ENCODE measurements at regions not wholly inside any gene's neighbourhood (a gene's known extent, or its start where the extent isn't known, plus 50 kb on each side); places are given as distances from the start of the nearest gene placed in this dataset.
A peak's percentile ranks its signal among the peaks of the same experiment; 100 is the strongest.
"Not testable (repeated sequence)": the region's sequence is repeated elsewhere in the genome, so short reads cannot be mapped to it uniquely, and the experiment has no call there.

DNA sequence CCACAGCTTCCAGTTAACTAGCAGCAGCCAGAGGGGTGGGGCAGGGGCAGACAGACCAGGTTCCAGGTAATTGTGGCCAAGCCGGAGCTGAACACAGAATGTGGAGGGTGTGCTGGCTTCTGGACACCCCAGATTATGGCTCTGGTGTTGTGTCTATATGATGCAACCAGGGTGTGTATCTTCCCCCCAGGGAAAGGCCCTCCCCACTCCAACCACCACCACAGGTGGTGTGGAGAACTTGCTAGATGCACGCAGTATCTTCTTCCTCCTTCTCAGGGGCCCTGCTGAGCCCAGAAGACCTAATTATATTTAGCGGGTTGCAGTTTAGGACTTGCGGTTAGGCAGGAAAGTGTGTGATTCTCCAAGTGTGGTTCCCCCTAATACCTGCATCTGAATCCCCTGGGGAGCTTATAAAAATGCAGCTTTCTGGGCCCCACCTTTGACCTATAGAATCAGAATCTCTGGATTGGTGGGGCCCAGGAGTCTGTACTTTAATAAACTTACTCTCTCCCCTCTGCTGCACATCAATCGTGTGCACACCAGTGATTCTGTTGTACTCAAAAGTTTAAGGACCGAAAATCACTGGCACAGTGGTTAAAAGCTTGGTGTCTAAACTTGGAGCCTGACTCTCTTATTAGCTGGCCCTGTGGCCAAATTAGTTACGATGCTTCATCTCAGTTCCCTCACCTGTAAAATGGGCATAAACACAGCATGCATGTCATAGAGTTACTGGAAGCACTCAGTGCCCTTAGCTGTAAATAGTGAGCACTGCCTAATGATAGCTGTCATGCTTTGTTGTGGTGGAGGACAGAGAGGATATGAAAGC, 379.1 kb upstream of the PROK2 start:
- WGBS (ENCODE audit: insufficient coverage), result 94% methylated on average over 2 of the region's 7 CpGs
- no peak for DNase-seq
- Histone ChIP-seq H3K4me1 (ENCODE audit: control insufficient read depth, insufficient read depth, low read length) (peaks cover 5% of the 10 kb centered on the region), H3K9me3 (replicated peaks; ENCODE audit: control insufficient read depth, low read depth, low read length) (no peaks in the 10 kb centered on the region), H3K27ac (ENCODE audit: low read length) (no peak overlapping the region), H3K27me3 (ENCODE audit: control insufficient read depth, insufficient read depth, low read length) (no peaks in the 10 kb centered on the region), H3K36me3 (ENCODE audit: control insufficient read depth, insufficient read depth, low read length) (no peaks in the 10 kb centered on the region), H3K4me3 (ENCODE audit: low read length) (no peak overlapping the region)

DNA sequence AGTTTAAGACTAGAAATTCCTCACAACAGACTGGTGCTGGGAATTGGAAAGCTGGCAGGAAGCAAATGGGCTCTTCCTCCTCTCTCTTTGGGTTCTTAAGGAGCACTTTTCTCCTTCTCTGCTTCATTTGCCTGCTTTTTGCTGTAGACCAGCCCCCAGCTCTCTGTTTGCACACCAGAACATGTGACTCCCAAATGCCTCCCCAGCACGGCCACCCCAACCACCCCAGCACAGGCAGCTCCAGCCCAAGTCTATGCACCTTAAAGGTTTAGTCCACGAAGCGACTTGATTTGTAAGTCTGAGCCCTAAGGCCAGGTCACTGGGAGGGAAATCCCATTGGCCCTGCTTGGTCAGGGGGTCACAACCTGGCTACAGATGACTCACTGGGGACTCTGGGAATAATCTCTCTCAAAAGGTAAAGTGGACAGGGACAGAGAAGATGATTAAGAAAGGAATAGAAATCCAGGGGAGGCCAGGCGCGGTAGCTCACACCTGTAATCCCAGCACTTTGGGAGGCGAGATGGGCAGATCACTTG, 377.8 kb upstream of the PROK2 start:
- no peaks in the 10 kb centered on the region for H3K36me3 ChIP-seq (ENCODE audit: control insufficient read depth, insufficient read depth, low read length)
- no peak overlapping the region for H3K4me3 ChIP-seq (ENCODE audit: low read length)
- no peak for DNase-seq
- 94% methylated on average over 4 of the region's 6 CpGs for WGBS (ENCODE audit: insufficient coverage)
- no peaks in the 10 kb centered on the region for H3K9me3 ChIP-seq (replicated peaks; ENCODE audit: control insufficient read depth, low read depth, low read length)
- H3K27me3 ChIP-seq (ENCODE audit: control insufficient read depth, insufficient read depth, low read length), result peaks cover 2% of the 10 kb centered on the region
- no peak overlapping the region for H3K27ac ChIP-seq (ENCODE audit: low read length)
- peaks cover 5% of the 10 kb centered on the region for H3K4me1 ChIP-seq (ENCODE audit: control insufficient read depth, insufficient read depth, low read length)

GRCh38 chr3:72161881-72162595, 377.1 kb upstream of the PROK2 start:
- 26% methylated on average over 10 of the region's 13 CpGs for WGBS (ENCODE audit: insufficient coverage)
- no peaks in the 10 kb centered on the region for H3K36me3 ChIP-seq (ENCODE audit: control insufficient read depth, insufficient read depth, low read length)
- DNase-seq, result no peak
- no peak overlapping the region for H3K27ac ChIP-seq (ENCODE audit: low read length)
- no peaks in the 10 kb centered on the region for H3K9me3 ChIP-seq (replicated peaks; ENCODE audit: control insufficient read depth, low read depth, low read length)
- H3K4me1 ChIP-seq (ENCODE audit: control insufficient read depth, insufficient read depth, low read length), result peaks cover 5% of the 10 kb centered on the region
- H3K4me3 ChIP-seq (ENCODE audit: low read length), result no peak overlapping the region
- H3K27me3 ChIP-seq (ENCODE audit: control insufficient read depth, insufficient read depth, low read length), result peaks cover 2% of the 10 kb centered on the region

DNA sequence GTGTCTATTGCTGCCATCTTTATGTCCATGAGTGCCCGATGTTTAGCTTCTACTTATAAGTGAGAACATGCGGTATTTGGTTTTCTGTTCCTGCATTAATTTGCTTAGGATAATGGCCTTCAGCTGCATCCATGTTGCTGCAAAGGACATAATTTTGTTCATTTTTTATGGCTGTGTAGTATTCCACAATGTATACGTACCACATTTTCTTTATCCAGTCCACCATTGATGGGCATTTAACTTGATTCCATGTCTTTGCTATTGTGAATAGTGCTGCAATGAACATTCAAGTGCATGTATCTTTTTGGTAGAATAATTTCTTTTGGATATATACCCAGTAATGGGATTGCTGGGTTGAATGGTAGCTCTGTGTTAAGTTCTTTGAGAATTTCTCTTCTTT, 376.3 kb upstream of the PROK2 start:
- H3K9me3 ChIP-seq (replicated peaks; ENCODE audit: control insufficient read depth, low read depth, low read length); H3K27ac ChIP-seq (ENCODE audit: low read length); H3K27me3 ChIP-seq (ENCODE audit: control insufficient read depth, insufficient read depth, low read length); DNase-seq; H3K36me3 ChIP-seq (ENCODE audit: control insufficient read depth, insufficient read depth, low read length); H3K4me3 ChIP-seq (ENCODE audit: low read length); H3K4me1 ChIP-seq (ENCODE audit: control insufficient read depth, insufficient read depth, low read length): not testable (repeated sequence)
- no CpG with 5 or more reads among the region's 3 CpGs for WGBS (ENCODE audit: insufficient coverage)

DNA sequence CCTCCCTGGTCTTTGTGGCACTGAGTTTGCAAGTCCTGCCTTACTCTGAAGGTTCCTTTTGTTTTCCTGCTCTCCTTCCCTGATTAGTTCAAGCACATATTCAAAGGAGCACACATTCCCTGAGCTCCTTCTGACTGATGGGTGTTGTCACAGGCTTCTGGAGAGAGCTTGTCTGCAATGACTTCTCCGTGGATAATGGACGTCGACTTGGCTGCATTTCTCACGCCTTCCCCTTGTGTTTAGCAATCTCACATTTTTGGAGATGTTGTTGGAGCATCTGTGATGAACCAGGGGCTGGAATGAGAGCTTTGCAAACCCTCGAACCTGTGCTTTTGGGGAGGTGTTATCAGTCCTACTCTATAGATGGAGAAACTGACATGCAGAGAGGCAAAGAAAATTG, 375.4 kb upstream of the PROK2 start:
- 58% methylated on average over 4 of the region's 5 CpGs for WGBS (ENCODE audit: insufficient coverage)
- Histone ChIP-seq H3K4me3 (ENCODE audit: low read length) (no peak overlapping the region), H3K27me3 (ENCODE audit: control insufficient read depth, insufficient read depth, low read length) (peaks cover 2% of the 10 kb centered on the region), H3K27ac (ENCODE audit: low read length) (no peak overlapping the region), H3K4me1 (ENCODE audit: control insufficient read depth, insufficient read depth, low read length) (peaks cover 10% of the 10 kb centered on the region), H3K36me3 (ENCODE audit: control insufficient read depth, insufficient read depth, low read length) (no peaks in the 10 kb centered on the region), H3K9me3 (replicated peaks; ENCODE audit: control insufficient read depth, low read depth, low read length) (no peaks in the 10 kb centered on the region)
- no peak for DNase-seq

- Histone ChIP-seq H3K27me3 (ENCODE audit: control insufficient read depth, insufficient read depth, low read length) (peaks cover 4% of the 10 kb centered on the region), H3K4me3 (ENCODE audit: low read length) (no peak overlapping the region), H3K36me3 (ENCODE audit: control insufficient read depth, insufficient read depth, low read length) (no peaks in the 10 kb centered on the region), H3K4me1 (ENCODE audit: control insufficient read depth, insufficient read depth, low read length) (peaks cover 15% of the 10 kb centered on the region), H3K9me3 (replicated peaks; ENCODE audit: control insufficient read depth, low read depth, low read length) (peaks cover 2% of the 10 kb centered on the region), H3K27ac (ENCODE audit: low read length) (no peak overlapping the region)
- no peak for DNase-seq
- WGBS (ENCODE audit: insufficient coverage), result 96% methylated on average over 2 of the region's 2 CpGs
Measured at GRCh38 chr3:72159487-72159886, 374.5 kb upstream of the PROK2 start.

GRCh38 chr3:72158639-72159326, 373.8 kb upstream of the PROK2 start:
- H3K4me3 ChIP-seq (ENCODE audit: low read length), result no peak overlapping the region
- H3K27me3 ChIP-seq (ENCODE audit: control insufficient read depth, insufficient read depth, low read length), result peaks cover 4% of the 10 kb centered on the region
- H3K4me1 ChIP-seq (ENCODE audit: control insufficient read depth, insufficient read depth, low read length), result peaks cover 15% of the 10 kb centered on the region
- peaks cover 6% of the 10 kb centered on the region for H3K9me3 ChIP-seq (replicated peaks; ENCODE audit: control insufficient read depth, low read depth, low read length)
- no peak overlapping the region for H3K27ac ChIP-seq (ENCODE audit: low read length)
- 88% methylated on average over 11 of the region's 15 CpGs for WGBS (ENCODE audit: insufficient coverage)
- no peak for DNase-seq
- H3K36me3 ChIP-seq (ENCODE audit: control insufficient read depth, insufficient read depth, low read length), result no peaks in the 10 kb centered on the region

GRCh38 chr3:72157748-72158638, 373.0 kb upstream of the PROK2 start:
- no peak for DNase-seq
- Histone ChIP-seq H3K27me3 (ENCODE audit: control insufficient read depth, insufficient read depth, low read length) (peaks cover 4% of the 10 kb centered on the region), H3K4me3 (ENCODE audit: low read length) (no peak overlapping the region), H3K36me3 (ENCODE audit: control insufficient read depth, insufficient read depth, low read length) (no peaks in the 10 kb centered on the region), H3K9me3 (replicated peaks; ENCODE audit: control insufficient read depth, low read depth, low read length) (peaks cover 6% of the 10 kb centered on the region), H3K4me1 (ENCODE audit: control insufficient read depth, insufficient read depth, low read length) (peaks cover 22% of the 10 kb centered on the region), H3K27ac (ENCODE audit: low read length) (no peak overlapping the region)
- 92% methylated on average over 7 of the region's 7 CpGs for WGBS (ENCODE audit: insufficient coverage)

DNA sequence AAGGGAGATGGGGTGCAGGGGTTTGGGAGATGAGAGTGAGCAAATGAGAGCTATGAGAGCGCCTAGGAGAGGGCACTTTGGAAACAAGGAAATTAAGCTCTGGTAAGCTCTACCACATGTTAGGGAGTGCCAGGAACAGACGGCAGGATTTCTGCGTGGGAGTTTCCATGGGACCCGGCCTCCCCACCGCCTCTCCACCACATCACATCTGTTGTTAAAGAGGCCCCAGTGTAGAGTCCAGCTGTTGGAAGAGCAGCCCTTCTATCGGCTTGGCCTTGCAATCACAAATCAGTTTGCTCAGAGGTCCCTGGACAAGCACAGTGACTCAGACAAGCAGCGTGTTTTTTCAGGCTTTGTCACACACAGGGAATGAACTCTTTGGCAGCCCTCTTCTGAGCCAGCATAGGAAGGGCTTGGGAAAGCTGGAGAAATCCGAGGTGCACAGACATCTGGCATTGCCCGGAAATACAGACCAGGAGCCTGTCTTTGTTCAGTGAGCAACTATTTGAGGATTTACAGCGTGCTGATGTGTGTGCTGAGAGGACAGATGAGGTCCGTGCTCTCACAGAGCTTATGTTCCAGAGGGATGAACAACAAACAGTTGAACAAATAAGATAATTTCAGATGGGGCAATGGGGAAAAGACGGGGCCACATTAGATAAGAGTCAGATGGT, 370.6 kb upstream of the PROK2 start:
- 19% methylated on average over 8 of the region's 12 CpGs for WGBS (ENCODE audit: insufficient coverage)
- no peaks in the 10 kb centered on the region for H3K36me3 ChIP-seq (ENCODE audit: control insufficient read depth, insufficient read depth, low read length)
- no peak overlapping the region for H3K4me3 ChIP-seq (ENCODE audit: low read length)
- peaks cover 4% of the 10 kb centered on the region for H3K27me3 ChIP-seq (ENCODE audit: control insufficient read depth, insufficient read depth, low read length)
- DNase-seq, result peak; percentile 94
- peak overlapping the region; percentile 64 for H3K27ac ChIP-seq (ENCODE audit: low read length)
- peaks cover 36% of the 10 kb centered on the region for H3K4me1 ChIP-seq (ENCODE audit: control insufficient read depth, insufficient read depth, low read length)
- peaks cover 6% of the 10 kb centered on the region for H3K9me3 ChIP-seq (replicated peaks; ENCODE audit: control insufficient read depth, low read depth, low read length)

Data from muscle of leg (tissue), 3 donors.